HG03139 (cell line): ENCODE measurements at regions not wholly inside any gene's neighbourhood (a gene's known extent, or its start where the extent isn't known, plus 50 kb on each side); places are given as distances from the start of the nearest gene placed in this dataset.
"Not testable (repeated sequence)": the region's sequence is repeated elsewhere in the genome, so short reads cannot be mapped to it uniquely, and the experiment has no call there.

Experiments
- ATAC-seq: cut with Tn5 transposase; IDR thresholded peaks from one replicate; pipeline ENCODE4 v1.9.1; 2021; ENCODE audit not compliant: unreplicated experiment

- no peak for ATAC-seq
These were observed 137.6 kb downstream of the ZNF467 start for GRCh38 chr7:149635561-149636329.

- no peak for ATAC-seq
These were observed 136.7 kb upstream of the ZNF746 start for GRCh38 chr7:149633976-149634945.

- ATAC-seq: not testable (repeated sequence)
These were observed 130.9 kb upstream of the ZNF746 start for GRCh38 chr7:149628361-149629149.

GRCh38 chr7:149627911-149628310, 130.3 kb upstream of the ZNF746 start:
- no peak for ATAC-seq

GRCh38 chr7:149626972-149627371, 129.4 kb upstream of the ZNF746 start:
- ATAC-seq: no peak

- no peak for ATAC-seq
These were observed 128.4 kb upstream of the ZNF746 start for GRCh38 chr7:149625947-149626392.

- ATAC-seq: no peak
These were observed 127.8 kb upstream of the ZNF746 start for GRCh38 chr7:149625340-149625946.

GRCh38 chr7:149624419-149625339, 127.1 kb upstream of the ZNF746 start:
- peak; percentile 92 for ATAC-seq

- ATAC-seq: peak; percentile 17
These were observed 126.4 kb upstream of the ZNF746 start for GRCh38 chr7:149624006-149624405.

GRCh38 chr7:149623262-149623997, 125.8 kb upstream of the ZNF746 start:
- ATAC-seq: not testable (repeated sequence)

GRCh38 chr7:149622444-149623210, 125.0 kb upstream of the ZNF746 start:
- ATAC-seq: no peak

- no peak for ATAC-seq
These were observed 124.2 kb upstream of the ZNF746 start for GRCh38 chr7:149621776-149622175.

GRCh38 chr7:149620961-149621360, 123.4 kb upstream of the ZNF746 start:
- ATAC-seq: no peak

GRCh38 chr7:149616898-149617297, 119.3 kb upstream of the ZNF746 start:
- no peak for ATAC-seq

GRCh38 chr7:149615690-149616270, 118.2 kb upstream of the ZNF746 start:
- ATAC-seq: no peak

GRCh38 chr7:149610441-149611011, 112.9 kb upstream of the ZNF746 start:
- ATAC-seq: no peak

GRCh38 chr7:149608168-149608567, 110.6 kb upstream of the ZNF746 start:
- ATAC-seq: no peak
